NB4 (cell line): ENCODE measurements at regions not wholly inside any gene's neighbourhood (a gene's known extent, or its start where the extent isn't known, plus 50 kb on each side); places are given as distances from the start of the nearest gene placed in this dataset.

Source experiments
- DNase-seq: peaks from one replicate; pipeline ENCODE4 v3.0.0; 2010; ENCODE audit warnings: low read depth
- H3K4me3 ChIP-seq: one replicate; pipeline ENCODE4 v1.5.1; 2011; ENCODE audit warnings: mild to moderate bottlenecking, low read depth, low read length, moderate library complexity
- MYC ChIP-seq: IDR thresholded peaks from 2 replicates; pipeline ENCODE4 v1.6.1; 2011; ENCODE audit warnings: low read depth, low read length
- POLR2A ChIP-seq: IDR thresholded peaks from 2 replicates; pipeline ENCODE4 v1.6.1; 2011; ENCODE audit warnings: mild to moderate bottlenecking; ENCODE audit not compliant: insufficient read length; ENCODE audit errors: extremely low read depth
- TF ChIP-seq, protein P1 (sequence below): IDR thresholded peaks from one replicate; pipeline ENCODE4 v1.5.1; 2012; ENCODE audit warnings: low read depth, low read length
- TF ChIP-seq, protein P2 (sequence below): IDR thresholded peaks from 2 replicates; pipeline ENCODE4 v1.6.1; 2011; ENCODE audit warnings: low read depth, low read length

DNA sequence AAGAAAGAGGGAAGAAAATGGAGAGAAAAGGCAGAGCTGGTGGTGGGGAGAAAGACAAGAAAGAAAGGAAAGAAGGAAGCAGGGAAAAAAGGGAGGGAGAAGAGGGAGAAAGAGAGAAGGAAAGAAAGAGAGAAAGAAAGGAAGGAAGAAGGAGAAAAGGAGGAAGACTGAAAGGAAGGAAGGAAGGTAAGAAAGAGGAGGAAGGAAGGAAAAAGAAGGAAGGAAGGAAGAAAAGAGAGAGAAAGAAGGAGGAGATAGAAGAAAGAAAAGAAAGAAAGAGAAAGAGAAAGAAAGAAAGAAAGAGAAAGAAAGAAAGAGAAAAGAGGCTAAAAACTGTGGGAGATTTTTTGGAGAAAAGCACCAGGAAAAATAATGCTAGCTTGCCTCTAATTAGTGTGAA is 561.4 kb upstream of the GOT2 start:
- no peak for DNase-seq
- H3K4me3 ChIP-seq, result no peak overlapping the region
- TF ChIP-seq POLR2A (no peak), MYC (no peak)
- TF ChIP-seq, protein P1, sequence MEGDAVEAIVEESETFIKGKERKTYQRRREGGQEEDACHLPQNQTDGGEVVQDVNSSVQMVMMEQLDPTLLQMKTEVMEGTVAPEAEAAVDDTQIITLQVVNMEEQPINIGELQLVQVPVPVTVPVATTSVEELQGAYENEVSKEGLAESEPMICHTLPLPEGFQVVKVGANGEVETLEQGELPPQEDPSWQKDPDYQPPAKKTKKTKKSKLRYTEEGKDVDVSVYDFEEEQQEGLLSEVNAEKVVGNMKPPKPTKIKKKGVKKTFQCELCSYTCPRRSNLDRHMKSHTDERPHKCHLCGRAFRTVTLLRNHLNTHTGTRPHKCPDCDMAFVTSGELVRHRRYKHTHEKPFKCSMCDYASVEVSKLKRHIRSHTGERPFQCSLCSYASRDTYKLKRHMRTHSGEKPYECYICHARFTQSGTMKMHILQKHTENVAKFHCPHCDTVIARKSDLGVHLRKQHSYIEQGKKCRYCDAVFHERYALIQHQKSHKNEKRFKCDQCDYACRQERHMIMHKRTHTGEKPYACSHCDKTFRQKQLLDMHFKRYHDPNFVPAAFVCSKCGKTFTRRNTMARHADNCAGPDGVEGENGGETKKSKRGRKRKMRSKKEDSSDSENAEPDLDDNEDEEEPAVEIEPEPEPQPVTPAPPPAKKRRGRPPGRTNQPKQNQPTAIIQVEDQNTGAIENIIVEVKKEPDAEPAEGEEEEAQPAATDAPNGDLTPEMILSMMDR, result no peak
- TF ChIP-seq, protein P2, sequence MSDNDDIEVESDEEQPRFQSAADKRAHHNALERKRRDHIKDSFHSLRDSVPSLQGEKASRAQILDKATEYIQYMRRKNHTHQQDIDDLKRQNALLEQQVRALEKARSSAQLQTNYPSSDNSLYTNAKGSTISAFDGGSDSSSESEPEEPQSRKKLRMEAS, result no peak

DNA sequence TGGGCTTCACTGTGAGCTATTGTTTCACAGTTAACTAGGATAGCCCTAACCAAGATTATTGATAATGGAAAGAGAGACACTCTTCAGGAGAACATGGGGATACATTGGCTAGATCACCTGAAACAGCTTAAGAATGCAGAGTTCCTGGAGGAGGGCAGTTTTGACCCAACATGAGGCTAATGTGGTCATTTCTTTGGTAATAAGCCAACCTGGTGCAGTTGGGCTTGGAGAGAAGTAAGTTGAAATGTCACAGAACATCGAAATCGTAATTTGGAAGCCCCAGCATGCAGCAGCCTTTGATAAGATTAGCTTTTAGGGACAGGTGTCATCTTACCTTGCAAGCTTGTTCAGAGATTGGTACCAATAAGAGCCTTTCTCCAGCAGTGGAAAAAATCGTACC is 556.6 kb upstream of the GOT2 start:
- TF ChIP-seq, protein P1, result no peak
- TF ChIP-seq POLR2A (no peak), MYC (no peak)
- TF ChIP-seq, protein P2, result no peak
- H3K4me3 ChIP-seq, result no peak overlapping the region
- no peak for DNase-seq

DNA sequence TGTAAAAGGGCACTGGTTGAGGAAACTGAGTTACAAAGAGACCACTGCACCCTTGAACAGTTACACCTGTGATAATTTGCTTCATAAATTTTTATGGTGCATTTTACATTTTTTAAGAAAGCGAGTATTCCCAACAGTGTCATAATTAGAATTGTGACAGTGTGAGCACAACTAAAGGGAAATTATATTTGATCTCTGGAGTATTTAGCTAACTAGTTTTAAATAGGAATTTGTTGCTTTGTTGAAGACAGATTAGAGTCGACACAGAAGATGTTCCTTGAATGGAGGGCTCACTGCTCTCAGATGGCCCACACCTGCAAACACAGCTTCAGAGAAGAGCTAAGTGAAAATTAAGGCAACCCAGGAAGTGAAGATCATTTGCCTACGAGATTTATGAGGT is 555.0 kb upstream of the GOT2 start:
- no peak for TF ChIP-seq POLR2A
- TF ChIP-seq, protein P1, result no peak
- TF ChIP-seq MYC, result no peak
- TF ChIP-seq, protein P2, result no peak
- no peak for DNase-seq
- no peak overlapping the region for H3K4me3 ChIP-seq

DNA sequence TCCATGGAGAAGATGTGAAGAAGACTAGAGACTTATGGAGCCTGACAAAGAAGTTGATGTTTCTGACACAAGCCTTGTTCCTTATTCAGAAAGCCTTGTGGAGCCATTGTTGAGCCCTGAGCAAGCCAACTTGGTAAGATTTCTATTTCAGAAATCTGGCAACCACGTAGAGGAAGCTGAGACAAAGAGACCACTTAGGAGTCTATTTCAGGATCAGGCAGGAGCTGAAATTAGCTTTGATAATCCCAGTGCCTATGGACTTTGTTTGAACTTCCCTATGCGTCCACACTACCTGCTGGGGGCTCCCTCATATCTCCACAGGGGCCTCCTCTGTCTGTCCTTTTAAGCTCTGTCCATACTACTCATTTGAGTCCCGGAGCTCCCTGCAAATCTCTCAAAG is 540.0 kb upstream of the GOT2 start:
- DNase-seq, result no peak
- TF ChIP-seq, protein P2, result no peak
- TF ChIP-seq POLR2A (no peak), MYC (no peak)
- TF ChIP-seq, protein P1, result no peak
- H3K4me3 ChIP-seq, result no peak overlapping the region

DNA sequence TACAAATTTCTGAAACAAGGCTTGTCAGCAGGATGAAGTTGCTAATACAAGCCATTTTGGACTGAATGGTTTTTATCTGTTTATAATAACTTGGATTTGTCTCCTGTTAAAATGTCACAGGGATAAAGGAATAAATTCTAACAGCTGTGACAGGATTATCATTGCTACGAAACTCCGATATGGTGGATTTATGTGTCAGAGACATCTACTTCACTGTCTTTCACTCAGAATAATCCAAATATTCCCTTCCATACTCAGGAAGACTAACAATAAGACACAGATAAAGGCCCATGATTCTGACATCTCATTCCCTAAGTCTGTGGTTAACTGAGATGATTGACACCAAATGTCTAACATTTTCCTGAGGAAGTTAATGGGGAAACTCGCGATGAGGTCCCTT is 529.8 kb upstream of the GOT2 start:
- no peak overlapping the region for H3K4me3 ChIP-seq
- no peak for TF ChIP-seq MYC
- TF ChIP-seq, protein P2, result no peak
- TF ChIP-seq POLR2A, result no peak
- TF ChIP-seq, protein P1, result no peak
- no peak for DNase-seq

DNA sequence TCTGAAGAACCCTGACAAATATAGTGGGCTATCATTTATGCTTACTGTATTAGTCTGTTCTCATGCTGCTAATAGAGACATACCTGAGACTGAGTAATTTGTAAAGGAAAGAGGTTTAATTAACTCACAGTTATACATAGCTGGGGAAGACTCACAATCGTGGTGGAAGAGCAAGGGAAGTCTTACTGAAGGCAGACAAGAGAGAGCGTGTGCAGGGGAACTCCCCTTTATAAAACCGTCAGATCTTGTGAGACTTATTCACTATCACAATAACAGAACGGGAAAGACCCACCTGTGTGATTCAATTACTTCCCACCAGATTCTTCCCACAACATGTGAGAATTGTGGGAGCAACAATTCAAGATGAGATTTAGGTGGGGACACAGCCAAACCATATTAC is 526.8 kb upstream of the GOT2 start:
- DNase-seq, result no peak

More for the DNA sequence above, 526.8 kb upstream of the GOT2 start:
- TF ChIP-seq, protein P2, result no peak
- TF ChIP-seq MYC (no peak), POLR2A (no peak)
- TF ChIP-seq, protein P1, result no peak
- H3K4me3 ChIP-seq, result no peak overlapping the region
